EL (cell line): ENCODE measurements at regions not wholly inside any gene's neighbourhood (a gene's known extent, or its start where the extent isn't known, plus 50 kb on each side); places are given as distances from the start of the nearest gene placed in this dataset.
A peak's percentile ranks its signal among the peaks of the same experiment; 100 is the strongest.

Source experiments
- DNase-seq: peaks from one replicate; pipeline ENCODE4 v3.0.0-alpha.2; 2016

DNA sequence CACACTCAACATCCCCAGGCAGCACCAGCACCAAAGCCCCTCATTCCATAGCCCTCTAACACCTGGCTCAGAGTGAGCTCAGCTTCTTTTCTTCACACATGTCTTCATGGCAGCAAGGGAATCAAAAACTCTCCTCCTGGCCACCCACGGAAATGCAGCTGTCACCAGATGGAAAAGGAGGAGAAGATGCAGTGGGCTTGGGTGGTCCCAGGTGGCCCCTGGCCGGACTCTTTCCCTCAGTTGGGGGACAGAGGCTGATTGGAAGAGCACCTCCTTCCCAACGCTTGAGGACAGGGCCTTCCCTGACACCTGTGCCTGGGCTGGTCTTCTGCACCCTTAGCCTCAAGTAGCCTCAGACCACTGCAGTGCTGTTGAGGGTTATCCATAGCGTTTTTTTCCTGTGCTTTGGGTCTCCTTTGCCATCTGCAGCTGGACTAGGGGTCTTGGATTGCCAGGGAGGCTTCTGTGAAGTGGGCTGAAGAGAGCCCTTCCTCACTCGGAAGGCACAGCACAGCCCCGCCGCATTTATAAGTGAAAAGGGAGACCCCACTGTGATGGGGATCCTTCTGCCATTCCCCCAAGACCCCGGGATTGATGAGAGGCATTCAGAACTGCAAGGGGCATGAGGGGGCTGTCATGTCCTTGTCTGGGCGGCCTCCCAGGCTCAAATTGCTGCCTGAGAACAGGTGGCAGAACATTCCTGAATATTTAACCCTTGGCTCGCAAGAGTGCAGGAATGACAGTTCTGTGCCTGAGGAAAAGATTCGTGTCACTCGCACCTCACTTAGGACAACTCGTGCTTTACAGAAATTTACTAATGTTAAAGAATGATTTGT is 200.0 kb downstream of the AUH start:
- no peak for DNase-seq

DNA sequence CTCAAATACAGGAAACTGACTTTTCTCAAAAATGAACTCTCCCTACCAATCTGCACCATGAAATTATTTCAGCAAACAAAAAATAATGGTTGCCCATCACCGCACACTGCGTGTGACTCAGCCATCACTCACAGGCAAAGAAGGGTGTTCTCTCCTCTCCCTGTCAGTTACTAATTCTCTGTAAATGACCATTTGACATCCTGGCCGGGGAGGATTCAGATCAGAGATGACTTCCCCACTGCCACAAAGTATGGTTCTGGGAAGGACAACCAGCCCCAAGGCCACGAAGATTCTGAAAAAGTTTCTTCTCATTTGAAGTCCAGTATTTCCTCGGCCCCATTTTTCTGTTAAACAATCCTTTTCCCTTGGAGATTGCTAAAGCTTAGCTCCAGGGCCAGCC is 199.4 kb downstream of the AUH start:
- DNase-seq = peak; percentile 68

DNA sequence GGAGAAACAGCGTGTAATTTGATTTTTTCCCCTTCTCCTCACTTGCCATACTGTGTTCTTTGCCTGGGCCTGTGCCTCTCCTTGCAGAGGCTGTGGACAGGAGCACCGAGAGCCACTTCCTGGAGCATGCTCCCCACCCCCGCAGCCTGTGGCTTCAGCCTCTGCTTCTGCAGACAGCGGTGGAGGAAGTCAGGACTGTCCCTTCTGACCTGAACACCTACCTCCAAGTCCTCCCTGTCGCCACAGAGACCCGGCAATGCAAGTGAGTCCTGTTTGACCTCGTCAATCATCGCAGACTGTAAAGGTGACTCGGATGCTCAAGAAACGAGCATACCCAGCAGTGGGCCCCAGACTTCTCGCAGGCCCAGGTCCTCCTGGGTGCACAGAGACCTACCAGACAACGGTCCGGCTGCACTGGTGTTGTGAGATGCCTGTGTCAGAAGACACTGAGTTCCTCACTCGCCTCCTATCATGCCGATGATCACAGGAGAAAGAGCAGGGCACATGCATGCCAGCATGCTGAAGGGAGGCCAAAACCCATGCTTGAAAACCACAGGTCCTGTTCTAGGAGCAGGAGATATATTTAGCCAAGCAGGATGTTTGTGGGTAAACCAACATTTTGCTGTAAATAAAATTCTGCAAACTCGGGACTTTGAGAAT is 198.8 kb downstream of the AUH start:
- DNase-seq = peak; percentile 42

DNA sequence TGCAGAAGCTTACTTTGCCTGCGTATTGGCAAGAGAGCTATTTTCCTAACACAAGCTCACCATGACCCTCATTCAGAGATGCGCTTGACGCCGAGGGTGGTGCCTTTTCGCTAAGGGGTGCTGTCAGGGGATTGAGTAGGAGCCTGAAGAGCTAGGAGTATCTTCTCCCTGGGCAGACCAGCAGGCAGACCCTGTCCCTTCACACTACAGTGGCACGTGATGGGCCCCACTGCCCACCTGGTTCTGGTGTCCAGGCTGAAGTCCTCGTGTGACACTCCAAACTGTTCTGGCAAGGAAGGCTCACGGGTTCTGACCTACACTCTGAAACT is 198.3 kb downstream of the AUH start:
- DNase-seq = no peak

DNA sequence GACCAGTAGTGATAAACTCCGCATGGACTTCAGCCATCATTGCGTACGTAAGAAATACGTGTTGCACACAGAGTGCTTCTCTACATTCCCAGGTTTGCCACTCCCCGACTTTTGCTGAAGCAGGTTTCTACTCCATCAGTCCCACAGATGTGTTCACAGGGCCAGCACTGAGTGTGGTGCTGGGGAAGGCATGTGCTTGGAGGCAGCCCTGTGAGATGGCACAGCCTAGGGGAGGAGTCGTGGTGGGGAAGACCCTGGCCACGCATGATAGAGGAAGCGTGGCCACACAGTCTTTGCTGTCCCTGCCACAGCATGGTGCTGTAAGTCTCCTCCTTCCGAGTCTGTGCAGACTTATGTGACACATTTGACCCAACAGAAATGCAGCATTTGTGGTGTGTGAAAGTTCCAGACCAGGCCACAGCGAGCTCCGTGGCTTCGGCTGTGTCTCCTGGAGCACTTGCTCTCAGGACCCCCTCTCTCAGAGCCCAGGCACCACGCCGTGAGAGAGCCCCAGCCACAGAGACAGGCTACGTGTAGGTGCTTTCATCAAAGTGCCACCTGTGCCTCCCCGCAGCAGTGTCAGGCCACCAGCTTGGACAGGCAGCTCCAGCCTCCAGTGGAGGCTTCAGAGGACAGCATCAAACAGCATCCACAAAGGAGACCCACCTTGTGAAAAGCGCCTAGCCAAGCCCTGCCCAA is 197.8 kb downstream of the AUH start:
- no peak for DNase-seq
